GM23248 (cell line): ENCODE measurements at regions not wholly inside any gene's neighbourhood (a gene's known extent, or its start where the extent isn't known, plus 50 kb on each side); places are given as distances from the start of the nearest gene placed in this dataset.

Experiments used
- DNase-seq: peaks from one replicate; pipeline ENCODE4 v3.0.0-alpha.2; 2015
- H2AFZ ChIP-seq: fragments of 200-600 bp; sonication (generic); 2 replicates; pipeline ENCODE4 v1.6.1; 2016; ENCODE audit warnings: antibody characterized with exemption
- H3F3A ChIP-seq: fragments of 200-600 bp; sonication (generic); 2 replicates; pipeline ENCODE4 v1.6.1; 2016; ENCODE audit warnings: mild to moderate bottlenecking, antibody characterized with exemption, mixed run types; ENCODE audit not compliant: insufficient read depth
- H3K27ac ChIP-seq: fragments of 200-600 bp; sonication (generic); 2 replicates; pipeline ENCODE4 v1.5.1; 2016; ENCODE audit warnings: mild to moderate bottlenecking
- H3K27me3 ChIP-seq: fragments of 200-600 bp; sonication (generic); replicated peaks from 2 replicates; pipeline ENCODE4 v1.6.1; 2016; ENCODE audit warnings: mild to moderate bottlenecking; ENCODE audit not compliant: insufficient read depth
- H3K36me3 ChIP-seq: fragments of 200-600 bp; sonication (generic); 2 replicates; pipeline ENCODE4 v1.6.1; 2016; ENCODE audit warnings: low read depth, mild to moderate bottlenecking
- H3K4me1 ChIP-seq: fragments of 200-600 bp; sonication (generic); 2 replicates; pipeline ENCODE4 v1.6.1; 2016; ENCODE audit warnings: mild to moderate bottlenecking; ENCODE audit not compliant: insufficient read depth
- H3K4me2 ChIP-seq: fragments of 200-600 bp; sonication (generic); one replicate; pipeline ENCODE4 v1.6.1; 2016; ENCODE audit warnings: mild to moderate bottlenecking; ENCODE audit not compliant: unreplicated experiment
- H3K4me3 ChIP-seq: fragments of 200-600 bp; sonication (generic); 2 replicates; pipeline ENCODE4 v1.5.1; 2016; ENCODE audit warnings: mild to moderate bottlenecking
- H3K79me2 ChIP-seq: fragments of 200-600 bp; sonication (generic); 2 replicates; pipeline ENCODE4 v1.6.1; 2016; ENCODE audit warnings: mild to moderate bottlenecking; ENCODE audit not compliant: insufficient read depth
- H3K9ac ChIP-seq: fragments of 200-600 bp; sonication (generic); 2 replicates; pipeline ENCODE4 v1.6.1; 2016; ENCODE audit warnings: mild to moderate bottlenecking
- H3K9me2 ChIP-seq: fragments of 200-600 bp; sonication (generic); 2 replicates; pipeline ENCODE4 v1.6.1; 2016; ENCODE audit warnings: mixed run types, mild to moderate bottlenecking, moderate library complexity; ENCODE audit not compliant: insufficient read depth
- H3K9me3 ChIP-seq: fragments of 200-600 bp; sonication (generic); one replicate; pipeline ENCODE4 v1.6.1; 2017; ENCODE audit warnings: low read depth
- H4K20me1 ChIP-seq: fragments of 200-600 bp; sonication (generic); 2 replicates; pipeline ENCODE4 v1.6.0; 2016; ENCODE audit not compliant: insufficient read depth
- EZH2 ChIP-seq: fragments of 200-600 bp; sonication (generic); IDR thresholded peaks from 2 replicates; pipeline ENCODE4 v1.6.1; 2018; ENCODE audit warnings: antibody characterized with exemption, mild to moderate bottlenecking; ENCODE audit not compliant: insufficient read depth, poor library complexity, severe bottlenecking
- EZH2phosphoT487 ChIP-seq: fragments of 200-600 bp; sonication (generic); IDR thresholded peaks from 2 replicates; pipeline ENCODE4 v1.6.1; 2018; ENCODE audit warnings: antibody characterized with exemption, moderate library complexity, mild to moderate bottlenecking, low read depth; ENCODE audit not compliant: insufficient read depth
- WGBS, 2 experiments: methylation state at CpG; one replicate each; pipeline ENCODE4 v1.1.6; 2015 to 2017; ENCODE audit warnings: low lambda C conversion rate in 2 of 2, low coverage in 1 of 2; ENCODE audit errors: missing lambda C conversion rate in 2 of 2; 5-methylcytosine and 5-hydroxymethylcytosine counted together
- in situ Hi-C: fragments of 300-500 bp; cut with MboI; formaldehyde crosslinking; loops from 2 replicates; pipeline ENCODE4 v1.15.0; 2020

GRCh38 chr5:81907012-81907635 is 64.7 kb upstream of the ATG10 start:
- WGBS, 2 experiments, result 63 to 72% methylated on average over 4 of the region's 4 CpGs
- Histone ChIP-seq H3K9me3 (no peaks in the 10 kb centered on the region), H3F3A (no peaks in the 10 kb centered on the region), H3K27ac (no peak overlapping the region), H2AFZ (no peak overlapping the region), H3K4me3 (no peak overlapping the region), H3K36me3 (no peaks in the 10 kb centered on the region), H3K9me2 (no peaks in the 10 kb centered on the region), H3K79me2 (no peaks in the 10 kb centered on the region), H3K9ac (no peak overlapping the region), H3K4me2 (no peak overlapping the region), H4K20me1 (no peaks in the 10 kb centered on the region), H3K4me1 (no peaks in the 10 kb centered on the region), H3K27me3 (no peaks in the 10 kb centered on the region)
- in situ Hi-C loops, result no loop called here
- no peak for DNase-seq
- TF ChIP-seq EZH2phosphoT487 (no peak), EZH2 (no peak)

GRCh38 chr5:81906086-81906485 is 65.7 kb upstream of the ATG10 start:
- 75 to 80% methylated on average over 5 of the region's 5 CpGs for WGBS, 2 experiments
- Histone ChIP-seq H3F3A (no peaks in the 10 kb centered on the region), H2AFZ (no peak overlapping the region), H3K9ac (no peak overlapping the region), H3K36me3 (no peaks in the 10 kb centered on the region), H3K9me3 (no peaks in the 10 kb centered on the region), H3K4me3 (no peak overlapping the region), H4K20me1 (no peaks in the 10 kb centered on the region), H3K4me2 (no peak overlapping the region), H3K27me3 (no peaks in the 10 kb centered on the region), H3K4me1 (no peaks in the 10 kb centered on the region), H3K27ac (no peak overlapping the region), H3K79me2 (no peaks in the 10 kb centered on the region), H3K9me2 (no peaks in the 10 kb centered on the region)
- TF ChIP-seq EZH2 (no peak), EZH2phosphoT487 (no peak)
- in situ Hi-C loops, result no loop called here
- no peak for DNase-seq

GRCh38 chr5:81904861-81905260 is 67.0 kb upstream of the ATG10 start:
- H3F3A ChIP-seq, result no peaks in the 10 kb centered on the region
- 77 to 79% methylated on average over 2 of the region's 2 CpGs for WGBS, 2 experiments
- no peak overlapping the region for H3K27ac ChIP-seq
- TF ChIP-seq EZH2, result no peak
- no peak for TF ChIP-seq EZH2phosphoT487
- in situ Hi-C loops, result no loop called here
- no peaks in the 10 kb centered on the region for H3K79me2 ChIP-seq
- H3K36me3 ChIP-seq, result no peaks in the 10 kb centered on the region
- H3K9me3 ChIP-seq, result no peaks in the 10 kb centered on the region
- H2AFZ ChIP-seq, result no peak overlapping the region
- no peak for DNase-seq
- H3K4me2 ChIP-seq, result no peak overlapping the region
- no peaks in the 10 kb centered on the region for H4K20me1 ChIP-seq
- no peak overlapping the region for H3K9ac ChIP-seq
- H3K9me2 ChIP-seq, result no peaks in the 10 kb centered on the region
- H3K4me1 ChIP-seq, result no peaks in the 10 kb centered on the region
- H3K4me3 ChIP-seq, result no peak overlapping the region
- no peaks in the 10 kb centered on the region for H3K27me3 ChIP-seq

DNA sequence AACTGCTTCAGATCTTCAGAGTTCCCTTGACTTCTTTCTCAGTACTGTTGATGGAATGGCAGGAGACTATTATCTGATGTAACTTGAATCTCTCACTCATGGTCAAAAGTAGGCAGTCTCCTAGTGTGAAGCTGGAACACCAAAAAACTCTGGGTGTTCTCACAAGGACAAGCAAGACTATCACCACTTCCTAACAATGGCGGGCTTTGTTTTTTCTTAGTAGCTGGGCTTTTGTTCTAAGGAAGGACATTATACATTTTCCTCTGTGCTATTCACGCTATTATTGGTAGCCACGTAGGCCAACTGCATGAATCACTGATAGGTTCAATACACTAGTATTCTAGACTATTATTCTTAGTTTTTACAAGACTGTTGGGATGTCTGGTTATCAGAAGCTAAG is 67.7 kb upstream of the ATG10 start:
- Histone ChIP-seq H3K9ac (no peak overlapping the region), H4K20me1 (no peaks in the 10 kb centered on the region), H3K27ac (no peak overlapping the region), H2AFZ (no peak overlapping the region), H3K9me2 (no peaks in the 10 kb centered on the region), H3K9me3 (no peaks in the 10 kb centered on the region), H3F3A (no peaks in the 10 kb centered on the region), H3K4me3 (no peak overlapping the region), H3K36me3 (no peaks in the 10 kb centered on the region), H3K4me2 (no peak overlapping the region), H3K79me2 (no peaks in the 10 kb centered on the region), H3K27me3 (no peaks in the 10 kb centered on the region), H3K4me1 (no peaks in the 10 kb centered on the region)
- in situ Hi-C loops, result no loop called here
- WGBS, 2 experiments, result 87 to 88% methylated on average over 3 of the region's 3 CpGs
- DNase-seq, result no peak
- TF ChIP-seq EZH2 (no peak), EZH2phosphoT487 (no peak)

GRCh38 chr5:81901586-81901985 is 70.2 kb upstream of the ATG10 start:
- DNase-seq, result no peak
- H4K20me1 ChIP-seq, result no peaks in the 10 kb centered on the region
- H3K27me3 ChIP-seq, result no peaks in the 10 kb centered on the region
- no peaks in the 10 kb centered on the region for H3K36me3 ChIP-seq
- H3K4me3 ChIP-seq, result no peak overlapping the region
- in situ Hi-C loops, result no loop called here
- H3F3A ChIP-seq, result no peaks in the 10 kb centered on the region
- no peaks in the 10 kb centered on the region for H3K9me3 ChIP-seq
- H3K27ac ChIP-seq, result no peak overlapping the region
- no peaks in the 10 kb centered on the region for H3K4me1 ChIP-seq
- H2AFZ ChIP-seq, result no peak overlapping the region
- H3K79me2 ChIP-seq, result no peaks in the 10 kb centered on the region
- no peak overlapping the region for H3K9ac ChIP-seq
- no peaks in the 10 kb centered on the region; the same call in 1 of the 2 replicates for H3K9me2 ChIP-seq
- TF ChIP-seq EZH2phosphoT487, result no peak
- no peak for TF ChIP-seq EZH2
- H3K4me2 ChIP-seq, result no peak overlapping the region
- 56 to 59% methylated on average over 10 of the region's 10 CpGs for WGBS, 2 experiments
